ENCODE measurements at regions not wholly inside any gene's neighbourhood (a gene's known extent, or its start where the extent isn't known, plus 50 kb on each side); places are given as distances from the start of the nearest gene placed in this dataset.

DNA sequence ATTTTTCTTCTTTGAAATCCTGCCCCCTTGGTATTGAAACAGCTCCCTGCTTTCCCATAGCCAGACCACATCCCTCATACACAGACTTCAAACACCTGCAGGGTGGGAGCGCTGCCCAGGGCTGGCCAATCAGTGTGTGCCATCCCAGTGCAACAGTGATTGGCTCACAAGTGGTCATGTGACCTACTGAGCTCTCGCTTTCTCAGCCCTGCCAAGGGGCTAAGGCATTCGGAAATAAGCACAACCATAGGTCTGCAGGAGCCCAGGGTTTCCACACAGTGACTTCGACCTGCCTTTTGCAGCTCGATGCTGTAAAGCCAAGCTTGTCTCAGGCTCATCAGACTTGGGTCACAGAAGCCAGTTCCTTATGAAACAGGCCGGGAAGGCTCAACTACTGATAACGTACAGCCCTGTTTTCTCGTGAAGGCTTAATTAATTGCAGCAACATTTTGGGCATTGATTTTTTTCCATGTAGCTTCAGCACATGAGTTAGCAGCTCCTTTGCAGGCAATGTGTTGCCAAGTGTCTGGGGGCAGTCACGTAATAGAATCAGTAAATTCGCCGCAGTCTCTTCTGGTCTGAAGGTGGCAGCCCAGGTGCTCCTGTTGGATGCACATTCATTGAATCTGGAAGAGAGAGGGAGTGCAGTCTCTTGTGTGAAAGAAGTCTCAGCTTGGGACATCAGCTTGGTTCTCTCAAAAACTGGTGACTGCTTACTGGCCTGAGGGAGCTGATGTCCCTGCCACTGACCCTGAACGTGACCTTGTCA, 1091.8 kb downstream of the AACS start:
- TF ChIP-seq, protein P1, sequence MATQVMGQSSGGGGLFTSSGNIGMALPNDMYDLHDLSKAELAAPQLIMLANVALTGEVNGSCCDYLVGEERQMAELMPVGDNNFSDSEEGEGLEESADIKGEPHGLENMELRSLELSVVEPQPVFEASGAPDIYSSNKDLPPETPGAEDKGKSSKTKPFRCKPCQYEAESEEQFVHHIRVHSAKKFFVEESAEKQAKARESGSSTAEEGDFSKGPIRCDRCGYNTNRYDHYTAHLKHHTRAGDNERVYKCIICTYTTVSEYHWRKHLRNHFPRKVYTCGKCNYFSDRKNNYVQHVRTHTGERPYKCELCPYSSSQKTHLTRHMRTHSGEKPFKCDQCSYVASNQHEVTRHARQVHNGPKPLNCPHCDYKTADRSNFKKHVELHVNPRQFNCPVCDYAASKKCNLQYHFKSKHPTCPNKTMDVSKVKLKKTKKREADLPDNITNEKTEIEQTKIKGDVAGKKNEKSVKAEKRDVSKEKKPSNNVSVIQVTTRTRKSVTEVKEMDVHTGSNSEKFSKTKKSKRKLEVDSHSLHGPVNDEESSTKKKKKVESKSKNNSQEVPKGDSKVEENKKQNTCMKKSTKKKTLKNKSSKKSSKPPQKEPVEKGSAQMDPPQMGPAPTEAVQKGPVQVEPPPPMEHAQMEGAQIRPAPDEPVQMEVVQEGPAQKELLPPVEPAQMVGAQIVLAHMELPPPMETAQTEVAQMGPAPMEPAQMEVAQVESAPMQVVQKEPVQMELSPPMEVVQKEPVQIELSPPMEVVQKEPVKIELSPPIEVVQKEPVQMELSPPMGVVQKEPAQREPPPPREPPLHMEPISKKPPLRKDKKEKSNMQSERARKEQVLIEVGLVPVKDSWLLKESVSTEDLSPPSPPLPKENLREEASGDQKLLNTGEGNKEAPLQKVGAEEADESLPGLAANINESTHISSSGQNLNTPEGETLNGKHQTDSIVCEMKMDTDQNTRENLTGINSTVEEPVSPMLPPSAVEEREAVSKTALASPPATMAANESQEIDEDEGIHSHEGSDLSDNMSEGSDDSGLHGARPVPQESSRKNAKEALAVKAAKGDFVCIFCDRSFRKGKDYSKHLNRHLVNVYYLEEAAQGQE (IDR thresholded peaks at IDR 0.05; ENCODE audit: insufficient replicate concordance, low read depth), result no peak
- TF ChIP-seq, protein P2, sequence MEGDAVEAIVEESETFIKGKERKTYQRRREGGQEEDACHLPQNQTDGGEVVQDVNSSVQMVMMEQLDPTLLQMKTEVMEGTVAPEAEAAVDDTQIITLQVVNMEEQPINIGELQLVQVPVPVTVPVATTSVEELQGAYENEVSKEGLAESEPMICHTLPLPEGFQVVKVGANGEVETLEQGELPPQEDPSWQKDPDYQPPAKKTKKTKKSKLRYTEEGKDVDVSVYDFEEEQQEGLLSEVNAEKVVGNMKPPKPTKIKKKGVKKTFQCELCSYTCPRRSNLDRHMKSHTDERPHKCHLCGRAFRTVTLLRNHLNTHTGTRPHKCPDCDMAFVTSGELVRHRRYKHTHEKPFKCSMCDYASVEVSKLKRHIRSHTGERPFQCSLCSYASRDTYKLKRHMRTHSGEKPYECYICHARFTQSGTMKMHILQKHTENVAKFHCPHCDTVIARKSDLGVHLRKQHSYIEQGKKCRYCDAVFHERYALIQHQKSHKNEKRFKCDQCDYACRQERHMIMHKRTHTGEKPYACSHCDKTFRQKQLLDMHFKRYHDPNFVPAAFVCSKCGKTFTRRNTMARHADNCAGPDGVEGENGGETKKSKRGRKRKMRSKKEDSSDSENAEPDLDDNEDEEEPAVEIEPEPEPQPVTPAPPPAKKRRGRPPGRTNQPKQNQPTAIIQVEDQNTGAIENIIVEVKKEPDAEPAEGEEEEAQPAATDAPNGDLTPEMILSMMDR (IDR thresholded peaks at IDR 0.05; ENCODE audit: insufficient read depth, low read length), result no peak
- TF ChIP-seq POLR2AphosphoS5 (IDR thresholded peaks at IDR 0.05; ENCODE audit: low read depth), result no peak
- TF ChIP-seq GABPA (IDR thresholded peaks at IDR 0.05; ENCODE audit: low read depth), result no peak

Data from HL-60 (cell line).